Mucosa of rectum (tissue), 2 donors: ENCODE measurements at regions not wholly inside any gene's neighbourhood (a gene's known extent, or its start where the extent isn't known, plus 50 kb on each side); places are given as distances from the start of the nearest gene placed in this dataset.

Source experiments
- H3K27ac ChIP-seq, 2 donors: one replicate each; pipeline ENCODE4 v1.7.0; 2013; ENCODE audit warnings: inconsistent platforms in 2 of 2, low read depth in 2 of 2, low read length in 2 of 2
- H3K27me3 ChIP-seq, 2 donors: one replicate each; pipeline ENCODE4 v1.7.0; 2013; ENCODE audit warnings: low read length in 2 of 2; ENCODE audit not compliant: control insufficient read depth in 2 of 2, insufficient read depth in 2 of 2
- H3K36me3 ChIP-seq, 2 donors: one replicate each; pipeline ENCODE4 v1.7.0; 2013; ENCODE audit warnings: low read length in 2 of 2; ENCODE audit not compliant: control insufficient read depth in 2 of 2, insufficient read depth in 2 of 2
- H3K4me1 ChIP-seq, 2 donors: one replicate each; pipeline ENCODE4 v1.7.0; 2013; ENCODE audit warnings: low read length in 2 of 2, mild to moderate bottlenecking in 1 of 2; ENCODE audit not compliant: control insufficient read depth in 2 of 2, insufficient read depth in 2 of 2
- H3K4me3 ChIP-seq, 2 donors: one replicate each; pipeline ENCODE4 v1.7.0; 2013; ENCODE audit warnings: low read length in 2 of 2
- H3K9ac ChIP-seq, 2 donors: one replicate each; pipeline ENCODE4 v1.7.0; 2013; ENCODE audit warnings: low read length in 2 of 2, low read depth in 1 of 2, mild to moderate bottlenecking in 1 of 2
- H3K9me3 ChIP-seq, 2 donors: one replicate each; pipeline ENCODE4 v1.7.0; 2013; ENCODE audit warnings: low read length in 2 of 2; ENCODE audit not compliant: control insufficient read depth in 2 of 2
- donor health status: healthy.
- donor health status: Normal muscosa, but diverticular disease.

GRCh38 chr13:94829185-94829836, 117.0 kb upstream of the SOX21 start:
- H3K36me3 ChIP-seq = no peaks in the 10 kb centered on the region
- no peaks in the 10 kb centered on the region for H3K4me1 ChIP-seq
- H3K9me3 ChIP-seq = no peaks in the 10 kb centered on the region
- no peak overlapping the region for H3K9ac ChIP-seq
- no peak overlapping the region for H3K4me3 ChIP-seq
- no peaks in the 10 kb centered on the region for H3K27me3 ChIP-seq
- H3K27ac ChIP-seq = no peak overlapping the region

GRCh38 chr13:94827566-94827965, 115.2 kb upstream of the SOX21 start:
- no peak overlapping the region for H3K9ac ChIP-seq
- H3K36me3 ChIP-seq = no peaks in the 10 kb centered on the region
- no peak overlapping the region for H3K4me3 ChIP-seq
- H3K9me3 ChIP-seq = no peaks in the 10 kb centered on the region
- no peaks in the 10 kb centered on the region for H3K4me1 ChIP-seq
- H3K27ac ChIP-seq = no peak overlapping the region
- no peaks in the 10 kb centered on the region for H3K27me3 ChIP-seq

GRCh38 chr13:94825507-94825906, 113.2 kb upstream of the SOX21 start:
- no peak overlapping the region for H3K27ac ChIP-seq
- H3K27me3 ChIP-seq = no peaks in the 10 kb centered on the region
- no peaks in the 10 kb centered on the region for H3K36me3 ChIP-seq
- no peak overlapping the region for H3K9ac ChIP-seq
- H3K4me1 ChIP-seq = no peaks in the 10 kb centered on the region
- no peaks in the 10 kb centered on the region for H3K9me3 ChIP-seq
- no peak overlapping the region for H3K4me3 ChIP-seq

GRCh38 chr13:94824601-94825000, 112.3 kb upstream of the SOX21 start:
- Histone ChIP-seq H3K36me3 (no peaks in the 10 kb centered on the region), H3K4me3 (no peak overlapping the region), H3K4me1 (no peaks in the 10 kb centered on the region)

GRCh38 chr13:94822356-94822755, 110.0 kb upstream of the SOX21 start:
- Histone ChIP-seq H3K9ac (no peak overlapping the region), H3K4me3 (no peak overlapping the region), H3K9me3 (no peaks in the 10 kb centered on the region), H3K36me3 (no peaks in the 10 kb centered on the region), H3K27me3 (no peaks in the 10 kb centered on the region), H3K27ac (no peak overlapping the region), H3K4me1 (no peaks in the 10 kb centered on the region)

More at GRCh38 chr13:94824601-94825000, 112.3 kb upstream of the SOX21 start:
- H3K9me3 ChIP-seq = no peaks in the 10 kb centered on the region
- no peak overlapping the region for H3K9ac ChIP-seq
- H3K27ac ChIP-seq = no peak overlapping the region
- H3K27me3 ChIP-seq = no peaks in the 10 kb centered on the region

- Histone ChIP-seq H3K9me3 (no peaks in the 10 kb centered on the region), H3K36me3 (no peaks in the 10 kb centered on the region), H3K4me3 (no peak overlapping the region), H3K4me1 (no peaks in the 10 kb centered on the region), H3K27ac (no peak overlapping the region), H3K9ac (no peak overlapping the region), H3K27me3 (no peaks in the 10 kb centered on the region)
Observed at GRCh38 chr13:94816256-94816655, 103.9 kb upstream of the SOX21 start.

GRCh38 chr13:94813920-94814475, 101.7 kb upstream of the SOX21 start:
- no peaks in the 10 kb centered on the region for H3K36me3 ChIP-seq
- no peak overlapping the region for H3K27ac ChIP-seq
- H3K27me3 ChIP-seq = no peaks in the 10 kb centered on the region
- no peaks in the 10 kb centered on the region for H3K4me1 ChIP-seq
- H3K9ac ChIP-seq = no peak overlapping the region
- H3K4me3 ChIP-seq = no peak overlapping the region
- no peaks in the 10 kb centered on the region for H3K9me3 ChIP-seq

- Histone ChIP-seq H3K27ac (no peak overlapping the region), H3K36me3 (no peaks in the 10 kb centered on the region), H3K9ac (no peak overlapping the region), H3K4me3 (no peak overlapping the region), H3K9me3 (no peaks in the 10 kb centered on the region), H3K27me3 (no peaks in the 10 kb centered on the region), H3K4me1 (no peaks in the 10 kb centered on the region)
Observed at GRCh38 chr13:94811753-94812152, 99.4 kb upstream of the SOX21 start.

GRCh38 chr13:94800423-94800822, 88.1 kb upstream of the SOX21 start:
- Histone ChIP-seq H3K9ac (no peak overlapping the region), H3K4me3 (no peak overlapping the region), H3K27me3 (no peaks in the 10 kb centered on the region), H3K27ac (no peak overlapping the region), H3K4me1 (no peaks in the 10 kb centered on the region), H3K9me3 (no peaks in the 10 kb centered on the region), H3K36me3 (no peaks in the 10 kb centered on the region)

GRCh38 chr13:94799299-94799698, 87.0 kb upstream of the SOX21 start:
- Histone ChIP-seq H3K9ac (no peak overlapping the region), H3K27me3 (no peaks in the 10 kb centered on the region), H3K27ac (no peak overlapping the region), H3K4me3 (no peak overlapping the region), H3K4me1 (no peaks in the 10 kb centered on the region), H3K36me3 (no peaks in the 10 kb centered on the region), H3K9me3 (no peaks in the 10 kb centered on the region)
